ENCODE measurements at regions not wholly inside any gene's neighbourhood (a gene's known extent, or its start where the extent isn't known, plus 50 kb on each side); places are given as distances from the start of the nearest gene placed in this dataset.

DNA sequence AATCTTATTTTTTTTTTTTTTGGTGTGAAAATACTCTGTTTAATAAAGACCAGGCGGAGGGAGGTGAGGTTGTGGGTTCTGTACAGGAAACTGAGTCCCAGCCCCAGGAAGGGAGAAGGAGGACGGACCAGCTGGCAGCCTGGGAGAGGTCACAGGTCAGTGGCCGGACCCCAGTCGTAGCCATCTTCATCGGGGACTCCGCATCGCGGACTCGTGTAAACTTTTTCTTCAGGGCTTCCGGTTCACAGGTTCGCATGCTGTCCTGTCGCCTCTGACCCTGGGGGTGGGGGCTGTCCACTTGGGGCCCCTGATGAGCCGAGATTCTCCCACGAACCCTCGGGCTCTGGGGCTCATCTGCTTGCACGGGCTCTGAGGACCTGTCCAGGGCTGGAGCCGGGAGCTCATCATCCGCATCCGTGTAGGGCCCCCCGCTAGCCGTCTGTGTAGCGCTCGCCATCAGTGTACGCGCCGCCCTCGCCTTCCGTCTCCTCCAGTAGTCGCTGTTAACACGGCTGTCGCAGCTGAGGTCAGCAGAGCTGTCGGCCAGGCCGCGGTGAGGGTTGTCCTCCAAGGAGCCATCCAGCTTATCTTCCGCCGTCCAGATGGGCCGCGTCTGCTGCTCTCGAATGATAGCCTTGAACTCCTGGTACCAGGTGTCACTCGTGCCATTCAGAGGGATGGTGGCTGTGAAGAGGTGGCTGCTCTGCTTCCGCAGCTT lies 975.7 kb upstream of the PRMT6 start:
- TF ChIP-seq, protein P1, sequence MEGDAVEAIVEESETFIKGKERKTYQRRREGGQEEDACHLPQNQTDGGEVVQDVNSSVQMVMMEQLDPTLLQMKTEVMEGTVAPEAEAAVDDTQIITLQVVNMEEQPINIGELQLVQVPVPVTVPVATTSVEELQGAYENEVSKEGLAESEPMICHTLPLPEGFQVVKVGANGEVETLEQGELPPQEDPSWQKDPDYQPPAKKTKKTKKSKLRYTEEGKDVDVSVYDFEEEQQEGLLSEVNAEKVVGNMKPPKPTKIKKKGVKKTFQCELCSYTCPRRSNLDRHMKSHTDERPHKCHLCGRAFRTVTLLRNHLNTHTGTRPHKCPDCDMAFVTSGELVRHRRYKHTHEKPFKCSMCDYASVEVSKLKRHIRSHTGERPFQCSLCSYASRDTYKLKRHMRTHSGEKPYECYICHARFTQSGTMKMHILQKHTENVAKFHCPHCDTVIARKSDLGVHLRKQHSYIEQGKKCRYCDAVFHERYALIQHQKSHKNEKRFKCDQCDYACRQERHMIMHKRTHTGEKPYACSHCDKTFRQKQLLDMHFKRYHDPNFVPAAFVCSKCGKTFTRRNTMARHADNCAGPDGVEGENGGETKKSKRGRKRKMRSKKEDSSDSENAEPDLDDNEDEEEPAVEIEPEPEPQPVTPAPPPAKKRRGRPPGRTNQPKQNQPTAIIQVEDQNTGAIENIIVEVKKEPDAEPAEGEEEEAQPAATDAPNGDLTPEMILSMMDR (IDR thresholded peaks at IDR 0.05; ENCODE audit: low read depth), result no peak

DNA sequence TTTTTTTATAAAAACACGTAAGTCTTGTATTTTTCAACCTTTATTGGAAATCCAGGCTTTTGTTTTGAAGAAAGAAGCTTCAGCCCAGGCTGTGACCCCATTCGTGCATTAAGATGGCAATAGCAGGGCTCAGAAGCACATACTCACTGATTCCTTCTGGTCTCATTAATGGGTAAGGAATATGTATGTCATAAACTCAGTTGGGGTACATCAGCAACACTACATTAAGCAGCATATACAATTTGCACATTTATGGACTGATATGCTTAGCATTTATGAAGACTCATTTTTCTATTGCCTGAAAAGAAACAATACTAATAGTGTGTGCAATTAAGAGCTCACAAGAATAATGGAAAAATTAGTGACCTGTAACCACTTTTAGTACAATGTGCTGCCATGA lies 945.4 kb upstream of the PRMT6 start:
- TF ChIP-seq, protein P1 (IDR thresholded peaks at IDR 0.05; ENCODE audit: low read depth), result no peak

DNA sequence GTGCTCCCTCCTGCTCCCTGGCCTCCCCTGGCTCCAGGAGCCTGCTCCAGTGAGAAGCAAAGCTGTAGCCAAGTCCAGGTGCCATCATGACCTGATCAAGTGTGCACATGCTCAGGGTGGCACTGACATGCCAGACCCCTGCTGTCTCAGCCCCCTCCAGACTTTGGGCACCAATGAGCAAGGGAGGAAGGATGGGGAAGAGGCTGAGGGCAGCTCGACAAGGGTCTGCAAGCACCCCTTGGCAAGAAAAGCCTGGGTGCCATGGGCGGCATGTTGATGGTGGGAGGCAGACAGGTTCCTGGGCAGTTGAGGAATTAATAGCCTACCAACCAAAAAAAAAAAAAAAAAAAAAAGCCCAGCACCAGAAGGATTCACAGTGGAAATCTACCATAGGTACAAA lies 942.6 kb upstream of the PRMT6 start:
- TF ChIP-seq, protein P1 (IDR thresholded peaks at IDR 0.05; ENCODE audit: low read depth), result no peak

DNA sequence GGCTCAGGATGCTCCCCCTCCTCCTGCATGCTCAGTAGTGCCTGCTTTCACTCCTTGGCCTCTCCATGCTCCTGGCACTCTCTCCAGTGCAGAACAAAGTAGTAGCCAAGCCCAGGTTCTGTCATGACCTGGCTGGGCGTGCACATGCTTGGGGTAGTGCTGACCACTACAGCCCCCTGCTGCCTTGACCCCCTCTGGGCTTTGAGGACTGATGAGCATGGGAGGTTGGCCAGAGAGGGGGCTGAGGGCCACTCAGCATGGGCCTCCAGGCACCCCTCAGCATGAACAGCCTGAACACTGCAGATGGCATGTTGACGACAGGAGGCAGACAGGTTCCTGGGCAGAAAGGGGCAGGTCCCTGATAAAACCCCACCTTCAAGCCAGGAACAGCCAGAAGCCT lies 935.7 kb upstream of the PRMT6 start:
- TF ChIP-seq, protein P1 (IDR thresholded peaks at IDR 0.05; ENCODE audit: low read depth), result no peak

DNA sequence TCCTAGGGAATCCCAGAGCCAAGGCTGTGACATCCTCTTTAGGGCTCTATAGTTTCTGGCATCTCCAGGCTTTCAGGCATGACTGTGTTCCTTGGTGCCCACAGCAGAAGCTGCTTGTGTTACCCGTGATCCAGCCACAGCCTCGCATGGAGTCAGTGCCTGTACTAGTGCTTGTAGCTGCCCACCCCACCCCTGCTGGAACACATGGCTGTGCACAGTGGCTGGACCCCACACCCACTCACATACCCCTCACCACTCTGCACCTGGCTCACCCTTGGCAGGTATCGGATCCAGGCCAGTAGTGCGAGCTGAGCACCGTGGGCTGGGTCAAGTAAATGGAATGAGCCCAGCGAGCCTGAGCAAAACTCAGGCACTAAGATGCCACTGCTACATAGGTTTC lies 934.7 kb upstream of the PRMT6 start:
- TF ChIP-seq, protein P1 (IDR thresholded peaks at IDR 0.05; ENCODE audit: low read depth), result no peak

DNA sequence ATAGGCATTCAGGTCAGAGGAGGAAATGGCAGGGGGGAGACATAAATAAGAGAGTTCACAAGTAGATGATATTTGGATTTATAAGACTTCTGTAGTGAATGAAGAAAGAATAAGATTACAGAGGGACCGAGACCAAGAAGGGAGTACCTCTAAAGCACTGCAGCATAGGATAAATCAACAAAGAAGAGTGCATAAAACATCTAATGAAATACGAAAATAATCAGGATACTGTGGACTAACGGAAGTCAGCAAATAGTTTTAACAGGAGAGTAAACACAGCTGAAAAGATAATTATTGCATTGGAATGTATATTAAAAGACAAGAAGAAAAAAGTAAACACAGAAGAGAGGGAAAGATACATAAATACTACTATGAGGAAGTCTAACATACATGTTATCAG lies 921.9 kb upstream of the PRMT6 start:
- TF ChIP-seq, protein P1 (IDR thresholded peaks at IDR 0.05; ENCODE audit: low read depth), result no peak

DNA sequence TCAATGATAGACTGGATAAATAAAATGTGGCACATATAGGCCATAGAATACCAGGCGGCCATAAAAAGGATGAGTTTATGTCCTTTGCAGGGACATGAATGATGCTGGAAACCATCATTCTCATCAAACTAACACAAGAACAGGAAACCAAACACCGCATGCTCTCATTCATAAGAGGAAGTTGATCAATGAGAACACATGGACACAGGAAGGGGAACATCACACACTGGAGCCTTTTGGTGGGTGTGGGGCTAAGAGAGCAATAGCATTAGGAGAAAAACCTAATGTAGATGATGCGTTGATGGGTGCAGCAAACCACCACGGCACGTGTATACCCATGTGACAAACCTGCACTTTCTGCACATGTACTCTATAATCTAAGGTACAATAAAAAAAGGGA lies 883.4 kb upstream of the PRMT6 start:
- TF ChIP-seq, protein P1 (IDR thresholded peaks at IDR 0.05; ENCODE audit: low read depth), result no peak
